ENCODE measurements at regions not wholly inside any gene's neighbourhood (a gene's known extent, or its start where the extent isn't known, plus 50 kb on each side); places are given as distances from the start of the nearest gene placed in this dataset.

- TF ChIP-seq CTCF (IDR thresholded peaks at IDR 0.05) (no peak), POLR2A (IDR thresholded peaks at IDR 0.05) (no peak)
Observed at GRCh38 chr7:51633006-51633405, 316.4 kb upstream of the COBL start.

All from body of pancreas (tissue), 4 donors.